AG04449 (cell line): ENCODE measurements at regions not wholly inside any gene's neighbourhood (a gene's known extent, or its start where the extent isn't known, plus 50 kb on each side); places are given as distances from the start of the nearest gene placed in this dataset.

Experiments
- CTCF ChIA-PET: fragments of 350-600 bp; formaldehyde crosslinking; extraction: SDS; loops from one replicate; lab custom pipeline; 2021; ENCODE audit warnings: antibody characterized with exemption; lab: Yijun Ruan, JAX
- POLR2A ChIA-PET: fragments of 400-600, 350-600 bp; formaldehyde crosslinking; extraction: SDS; loops from one replicate; lab custom pipeline; 2020; ENCODE audit warnings: antibody characterized with exemption, inconsistent platforms; lab: Yijun Ruan, JAX
- DNase-seq: peaks from one replicate; pipeline ENCODE4 v3.0.0-alpha.2; 2010; ENCODE audit warnings: low read depth, low spot score
- H3K4me3 ChIP-seq: 2 replicates; pipeline ENCODE4 v1.5.1; 2011; ENCODE audit warnings: low read depth, mild to moderate bottlenecking, control low read depth, low read length
- CTCF ChIP-seq: IDR thresholded peaks from one replicate; pipeline ENCODE4 v1.5.1; 2011; ENCODE audit warnings: mild to moderate bottlenecking, moderate library complexity, low read length, control low read depth, inconsistent platforms; ENCODE audit not compliant: insufficient read depth; ENCODE audit errors: missing control alignments

- CTCF ChIA-PET, result interaction anchor here (0.9 to 1.0 kb wide), 2 partner anchors 35 to 153 kb away, joined by 3 to 4 read pairs; no protein-coding TSS in a partner anchor
- POLR2A ChIA-PET, result no interaction called here
- no peak for TF ChIP-seq CTCF
- DNase-seq, result peak; percentile 14
- H3K4me3 ChIP-seq, result no peak overlapping the region
These were observed 590.5 kb downstream of the ETS1 start for GRCh38 chr11:127996825-127997224.

GRCh38 chr11:127995921-127996320, 591.4 kb downstream of the ETS1 start:
- no peak for TF ChIP-seq CTCF
- H3K4me3 ChIP-seq, result no peak overlapping the region
- POLR2A ChIA-PET, result no interaction called here
- CTCF ChIA-PET, result no interaction called here
- DNase-seq, result no peak

- DNase-seq, result peak; percentile 40
- no peak overlapping the region for H3K4me3 ChIP-seq
- no peak for TF ChIP-seq CTCF
- ChIA-PET CTCF (no interaction called here), POLR2A (no interaction called here)
These were observed 592.6 kb downstream of the ETS1 start for GRCh38 chr11:127994736-127995135.

GRCh38 chr11:127993788-127994187, 593.6 kb downstream of the ETS1 start:
- no peak for DNase-seq
- POLR2A ChIA-PET, result no interaction called here
- CTCF ChIA-PET, result no interaction called here
- no peak for TF ChIP-seq CTCF
- H3K4me3 ChIP-seq, result no peak overlapping the region

- ChIA-PET CTCF (no interaction called here), POLR2A (no interaction called here)
- TF ChIP-seq CTCF, result no peak
- no peak for DNase-seq
- H3K4me3 ChIP-seq, result no peak overlapping the region
These were observed 594.1 kb downstream of the ETS1 start for GRCh38 chr11:127993281-127993680.

GRCh38 chr11:127986073-127986472, 601.3 kb downstream of the ETS1 start:
- ChIA-PET CTCF (no interaction called here), POLR2A (no interaction called here)
- TF ChIP-seq CTCF, result no peak
- H3K4me3 ChIP-seq, result no peak overlapping the region
- DNase-seq, result no peak
